Astrocyte (in vitro differentiated cells and primary cell): ENCODE measurements at regions not wholly inside any gene's neighbourhood (a gene's known extent, or its start where the extent isn't known, plus 50 kb on each side); places are given as distances from the start of the nearest gene placed in this dataset.

ENCODE experiments used
- DNase-seq: peaks from one replicate; pipeline ENCODE4 v3.0.0-alpha.2; 2010; ENCODE audit warnings: low read depth
- FAIRE-seq: peaks from 2 replicates; lab custom pipeline; 2011; peaks lifted over from hg19 to GRCh38; lab: Jason Lieb, UNC
- H2AFZ ChIP-seq: 2 replicates; pipeline ENCODE4 v1.6.0; 2012; ENCODE audit warnings: low read depth, low read length, inconsistent platforms
- H3K27ac ChIP-seq: 2 replicates; pipeline ENCODE4 v1.5.1; 2011; ENCODE audit warnings: low read depth, low read length, inconsistent platforms
- H3K27me3 ChIP-seq: 2 replicates; pipeline ENCODE4 v1.6.0; 2011; ENCODE audit warnings: low read length, inconsistent platforms; ENCODE audit not compliant: insufficient read depth
- H3K36me3 ChIP-seq: 2 replicates; pipeline ENCODE4 v1.5.1; 2011; ENCODE audit warnings: low read length, inconsistent platforms; ENCODE audit not compliant: insufficient read depth
- H3K4me1 ChIP-seq: 2 replicates; pipeline ENCODE4 v1.5.1; 2011; ENCODE audit warnings: low read length, inconsistent platforms; ENCODE audit not compliant: insufficient read depth
- H3K4me2 ChIP-seq: 2 replicates; pipeline ENCODE4 v1.6.0; 2012; ENCODE audit warnings: low read length, inconsistent platforms
- H3K4me3 ChIP-seq: 2 replicates; pipeline ENCODE4 v1.5.1; 2011; ENCODE audit warnings: low read depth, mild to moderate bottlenecking, low read length, inconsistent platforms; ENCODE audit not compliant: insufficient read depth
- H3K79me2 ChIP-seq: 2 replicates; pipeline ENCODE4 v1.6.0; 2012; ENCODE audit warnings: mild to moderate bottlenecking, low read length, inconsistent platforms; ENCODE audit not compliant: insufficient read depth
- H3K9ac ChIP-seq: 2 replicates; pipeline ENCODE4 v1.6.0; 2012; ENCODE audit warnings: mild to moderate bottlenecking, low read length, inconsistent platforms
- H3K9me3 ChIP-seq: 2 replicates; pipeline ENCODE4 v1.5.1; 2012; ENCODE audit warnings: low read depth, mild to moderate bottlenecking, low read length, inconsistent platforms; ENCODE audit not compliant: insufficient read depth
- H4K20me1 ChIP-seq: 2 replicates; pipeline ENCODE4 v1.6.0; 2012; ENCODE audit warnings: low read length, inconsistent platforms; ENCODE audit not compliant: insufficient read depth
- H3K27ac Mint-ChIP-seq: one replicate; pipeline ENCODE4 v1.8.0; 2021; ENCODE audit warnings: mild to moderate bottlenecking, mixed read lengths; ENCODE audit not compliant: unreplicated experiment
- H3K27me3 Mint-ChIP-seq: one replicate; pipeline ENCODE4 v1.8.0; 2021; ENCODE audit warnings: low read depth, mixed read lengths; ENCODE audit not compliant: unreplicated experiment
- H3K36me3 Mint-ChIP-seq: one replicate; pipeline ENCODE4 v1.8.0; 2021; ENCODE audit warnings: low read depth, mixed read lengths; ENCODE audit not compliant: unreplicated experiment
- H3K4me1 Mint-ChIP-seq: one replicate; pipeline ENCODE4 v1.8.0; 2021; ENCODE audit warnings: low read depth, mixed read lengths; ENCODE audit not compliant: unreplicated experiment
- H3K4me3 Mint-ChIP-seq: one replicate; pipeline ENCODE4 v1.8.0; 2021; ENCODE audit warnings: mild to moderate bottlenecking, moderate library complexity, mixed read lengths; ENCODE audit not compliant: unreplicated experiment
- H3K9me3 Mint-ChIP-seq: one replicate; pipeline ENCODE4 v1.8.0; 2021; ENCODE audit warnings: mild to moderate bottlenecking, mixed read lengths; ENCODE audit not compliant: unreplicated experiment
- CTCF ChIP-seq: IDR thresholded peaks from 2 replicates; pipeline ENCODE4 v1.5.1; 2011; ENCODE audit warnings: low read depth, mild to moderate bottlenecking, inconsistent platforms, low read length, moderate library complexity; ENCODE audit not compliant: insufficient read depth
- EZH2 ChIP-seq: IDR thresholded peaks from 2 replicates; pipeline ENCODE4 v1.6.1; 2012; ENCODE audit warnings: mild to moderate bottlenecking, low read length, inconsistent platforms; ENCODE audit not compliant: insufficient read depth

GRCh38 chr1:232223183-232223708, 406.7 kb downstream of the SIPA1L2 start:
- DNase-seq (no peak), FAIRE-seq (no peak)
- Histone ChIP-seq H3K4me3 (no peak overlapping the region), H3K79me2 (no peaks in the 10 kb centered on the region), H3K4me2 (no peak overlapping the region), H3K4me1 (peaks cover 7% of the 10 kb centered on the region), H4K20me1 (no peaks in the 10 kb centered on the region), H3K9ac (no peak overlapping the region), H3K27me3 (no peaks in the 10 kb centered on the region), H3K9me3 (no peaks in the 10 kb centered on the region), H2AFZ (no peak overlapping the region), H3K36me3 (no peaks in the 10 kb centered on the region), H3K27ac (no peak overlapping the region)
- H3K27me3 Mint-ChIP-seq, result peaks cover 7% of the 10 kb centered on the region
- peaks cover 1% of the 10 kb centered on the region for H3K36me3 Mint-ChIP-seq
- H3K9me3 Mint-ChIP-seq, result no peaks in the 10 kb centered on the region
- H3K4me3 Mint-ChIP-seq, result no peak overlapping the region
- TF ChIP-seq EZH2, result no peak
- no peak for TF ChIP-seq CTCF
- H3K27ac Mint-ChIP-seq, result no peak overlapping the region
- peaks cover 9% of the 10 kb centered on the region for H3K4me1 Mint-ChIP-seq

- no peak for FAIRE-seq
- no peaks in the 10 kb centered on the region for H3K9me3 Mint-ChIP-seq
- H3K4me3 Mint-ChIP-seq, result no peak overlapping the region
- Histone ChIP-seq H4K20me1 (no peaks in the 10 kb centered on the region), H3K36me3 (no peaks in the 10 kb centered on the region), H3K9ac (no peak overlapping the region), H3K4me3 (no peak overlapping the region), H3K4me2 (no peak overlapping the region), H3K27me3 (no peaks in the 10 kb centered on the region), H3K79me2 (no peaks in the 10 kb centered on the region), H2AFZ (no peak overlapping the region), H3K4me1 (peaks cover 7% of the 10 kb centered on the region), H3K27ac (no peak overlapping the region), H3K9me3 (no peaks in the 10 kb centered on the region)
- H3K27ac Mint-ChIP-seq, result no peak overlapping the region
- TF ChIP-seq CTCF, result no peak
- no peak for TF ChIP-seq EZH2
- peaks cover 1% of the 10 kb centered on the region for H3K36me3 Mint-ChIP-seq
- H3K27me3 Mint-ChIP-seq, result peaks cover 7% of the 10 kb centered on the region
- H3K4me1 Mint-ChIP-seq, result peaks cover 9% of the 10 kb centered on the region
- DNase-seq, result no peak
These were observed 407.3 kb downstream of the SIPA1L2 start for GRCh38 chr1:232222614-232223013.

GRCh38 chr1:232221802-232222499, 408.0 kb downstream of the SIPA1L2 start:
- no peaks in the 10 kb centered on the region for H3K36me3 ChIP-seq
- H3K27ac ChIP-seq, result no peak overlapping the region
- H3K4me3 Mint-ChIP-seq, result no peak overlapping the region
- no peak overlapping the region for H3K9ac ChIP-seq
- H3K4me1 ChIP-seq, result peaks cover 7% of the 10 kb centered on the region
- peaks cover 7% of the 10 kb centered on the region for H3K27me3 Mint-ChIP-seq
- H3K4me1 Mint-ChIP-seq, result peaks cover 9% of the 10 kb centered on the region
- no peaks in the 10 kb centered on the region for H3K79me2 ChIP-seq
- TF ChIP-seq CTCF (no peak), EZH2 (no peak)
- H3K4me2 ChIP-seq, result no peak overlapping the region
- no peak overlapping the region for H2AFZ ChIP-seq
- DNase-seq, result peak; percentile 68
- no peaks in the 10 kb centered on the region for H3K9me3 ChIP-seq
- H3K27me3 ChIP-seq, result no peaks in the 10 kb centered on the region
- no peak overlapping the region for H3K27ac Mint-ChIP-seq
- no peaks in the 10 kb centered on the region for H3K9me3 Mint-ChIP-seq
- H3K4me3 ChIP-seq, result no peak overlapping the region
- no peak for FAIRE-seq
- H3K36me3 Mint-ChIP-seq, result peaks cover 1% of the 10 kb centered on the region
- no peaks in the 10 kb centered on the region for H4K20me1 ChIP-seq
